Astrocyte (in vitro differentiated cells and primary cell): ENCODE measurements at regions not wholly inside any gene's neighbourhood (a gene's known extent, or its start where the extent isn't known, plus 50 kb on each side); places are given as distances from the start of the nearest gene placed in this dataset.

Experiments
- DNase-seq: peaks from one replicate; pipeline ENCODE4 v3.0.0-alpha.2; 2010; ENCODE audit warnings: low read depth
- FAIRE-seq: peaks from 2 replicates; lab custom pipeline; 2011; peaks lifted over from hg19 to GRCh38; lab: Jason Lieb, UNC
- H2AFZ ChIP-seq: 2 replicates; pipeline ENCODE4 v1.6.0; 2012; ENCODE audit warnings: low read depth, low read length, inconsistent platforms
- H3K27ac ChIP-seq: 2 replicates; pipeline ENCODE4 v1.5.1; 2011; ENCODE audit warnings: low read depth, low read length, inconsistent platforms
- H3K27me3 ChIP-seq: 2 replicates; pipeline ENCODE4 v1.6.0; 2011; ENCODE audit warnings: low read length, inconsistent platforms; ENCODE audit not compliant: insufficient read depth
- H3K36me3 ChIP-seq: 2 replicates; pipeline ENCODE4 v1.5.1; 2011; ENCODE audit warnings: low read length, inconsistent platforms; ENCODE audit not compliant: insufficient read depth
- H3K4me1 ChIP-seq: 2 replicates; pipeline ENCODE4 v1.5.1; 2011; ENCODE audit warnings: low read length, inconsistent platforms; ENCODE audit not compliant: insufficient read depth
- H3K4me2 ChIP-seq: 2 replicates; pipeline ENCODE4 v1.6.0; 2012; ENCODE audit warnings: low read length, inconsistent platforms
- H3K4me3 ChIP-seq: 2 replicates; pipeline ENCODE4 v1.5.1; 2011; ENCODE audit warnings: low read depth, mild to moderate bottlenecking, low read length, inconsistent platforms; ENCODE audit not compliant: insufficient read depth
- H3K79me2 ChIP-seq: 2 replicates; pipeline ENCODE4 v1.6.0; 2012; ENCODE audit warnings: mild to moderate bottlenecking, low read length, inconsistent platforms; ENCODE audit not compliant: insufficient read depth
- H3K9ac ChIP-seq: 2 replicates; pipeline ENCODE4 v1.6.0; 2012; ENCODE audit warnings: mild to moderate bottlenecking, low read length, inconsistent platforms
- H3K9me3 ChIP-seq: 2 replicates; pipeline ENCODE4 v1.5.1; 2012; ENCODE audit warnings: low read depth, mild to moderate bottlenecking, low read length, inconsistent platforms; ENCODE audit not compliant: insufficient read depth
- H4K20me1 ChIP-seq: 2 replicates; pipeline ENCODE4 v1.6.0; 2012; ENCODE audit warnings: low read length, inconsistent platforms; ENCODE audit not compliant: insufficient read depth
- H3K27ac Mint-ChIP-seq: one replicate; pipeline ENCODE4 v1.8.0; 2021; ENCODE audit warnings: mild to moderate bottlenecking, mixed read lengths; ENCODE audit not compliant: unreplicated experiment
- H3K27me3 Mint-ChIP-seq: one replicate; pipeline ENCODE4 v1.8.0; 2021; ENCODE audit warnings: low read depth, mixed read lengths; ENCODE audit not compliant: unreplicated experiment
- H3K36me3 Mint-ChIP-seq: one replicate; pipeline ENCODE4 v1.8.0; 2021; ENCODE audit warnings: low read depth, mixed read lengths; ENCODE audit not compliant: unreplicated experiment
- H3K4me1 Mint-ChIP-seq: one replicate; pipeline ENCODE4 v1.8.0; 2021; ENCODE audit warnings: low read depth, mixed read lengths; ENCODE audit not compliant: unreplicated experiment
- H3K4me3 Mint-ChIP-seq: one replicate; pipeline ENCODE4 v1.8.0; 2021; ENCODE audit warnings: mild to moderate bottlenecking, moderate library complexity, mixed read lengths; ENCODE audit not compliant: unreplicated experiment
- H3K9me3 Mint-ChIP-seq: one replicate; pipeline ENCODE4 v1.8.0; 2021; ENCODE audit warnings: mild to moderate bottlenecking, mixed read lengths; ENCODE audit not compliant: unreplicated experiment
- EZH2 ChIP-seq: IDR thresholded peaks from 2 replicates; pipeline ENCODE4 v1.6.1; 2012; ENCODE audit warnings: mild to moderate bottlenecking, low read length, inconsistent platforms; ENCODE audit not compliant: insufficient read depth
- TF ChIP-seq, protein P1 (sequence below): IDR thresholded peaks from 2 replicates; pipeline ENCODE4 v1.5.1; 2011; ENCODE audit warnings: low read depth, mild to moderate bottlenecking, inconsistent platforms, low read length, moderate library complexity; ENCODE audit not compliant: insufficient read depth

DNA sequence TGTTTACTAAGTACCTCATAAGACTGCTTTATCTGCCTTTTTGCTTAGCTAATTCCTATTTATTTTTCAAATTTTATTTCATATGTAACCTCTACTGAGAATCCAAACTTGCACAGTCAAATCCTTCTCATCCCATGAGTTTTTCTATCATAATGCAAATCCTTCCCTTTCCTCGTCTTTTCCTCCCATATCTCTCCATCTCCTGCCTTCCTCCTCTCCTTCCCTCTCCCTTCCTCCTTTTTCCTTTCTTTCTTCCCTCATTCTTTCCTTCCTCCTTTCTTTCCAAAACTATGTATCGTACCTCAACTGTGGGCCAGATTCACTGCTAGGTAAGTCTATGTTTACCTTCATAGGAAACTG, 201.4 kb upstream of the TMTC4 start:
- H4K20me1 ChIP-seq: no peaks in the 10 kb centered on the region
- peak overlapping the region; percentile 65 for H3K4me2 ChIP-seq
- no peak for DNase-seq
- H3K4me3 ChIP-seq: no peak overlapping the region
- no peaks in the 10 kb centered on the region for H3K27me3 ChIP-seq
- no peak for FAIRE-seq
- Mint-ChIP-seq H3K9me3 (peaks cover 12% of the 10 kb centered on the region), H3K27me3 (no peaks in the 10 kb centered on the region), H3K36me3 (no peaks in the 10 kb centered on the region), H3K27ac (peak overlapping the region; percentile 73), H3K4me3 (no peak overlapping the region), H3K4me1 (peaks cover 18% of the 10 kb centered on the region)
- no peaks in the 10 kb centered on the region for H3K36me3 ChIP-seq
- H3K9ac ChIP-seq: peak overlapping the region; percentile 53
- no peak for TF ChIP-seq EZH2
- TF ChIP-seq, protein P1, sequence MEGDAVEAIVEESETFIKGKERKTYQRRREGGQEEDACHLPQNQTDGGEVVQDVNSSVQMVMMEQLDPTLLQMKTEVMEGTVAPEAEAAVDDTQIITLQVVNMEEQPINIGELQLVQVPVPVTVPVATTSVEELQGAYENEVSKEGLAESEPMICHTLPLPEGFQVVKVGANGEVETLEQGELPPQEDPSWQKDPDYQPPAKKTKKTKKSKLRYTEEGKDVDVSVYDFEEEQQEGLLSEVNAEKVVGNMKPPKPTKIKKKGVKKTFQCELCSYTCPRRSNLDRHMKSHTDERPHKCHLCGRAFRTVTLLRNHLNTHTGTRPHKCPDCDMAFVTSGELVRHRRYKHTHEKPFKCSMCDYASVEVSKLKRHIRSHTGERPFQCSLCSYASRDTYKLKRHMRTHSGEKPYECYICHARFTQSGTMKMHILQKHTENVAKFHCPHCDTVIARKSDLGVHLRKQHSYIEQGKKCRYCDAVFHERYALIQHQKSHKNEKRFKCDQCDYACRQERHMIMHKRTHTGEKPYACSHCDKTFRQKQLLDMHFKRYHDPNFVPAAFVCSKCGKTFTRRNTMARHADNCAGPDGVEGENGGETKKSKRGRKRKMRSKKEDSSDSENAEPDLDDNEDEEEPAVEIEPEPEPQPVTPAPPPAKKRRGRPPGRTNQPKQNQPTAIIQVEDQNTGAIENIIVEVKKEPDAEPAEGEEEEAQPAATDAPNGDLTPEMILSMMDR: no peak
- H3K79me2 ChIP-seq: no peaks in the 10 kb centered on the region
- H3K4me1 ChIP-seq: peaks cover 12% of the 10 kb centered on the region
- peak overlapping the region; percentile 80 for H3K27ac ChIP-seq
- H3K9me3 ChIP-seq: peaks cover 6% of the 10 kb centered on the region
- H2AFZ ChIP-seq: peak overlapping the region; percentile 22

DNA sequence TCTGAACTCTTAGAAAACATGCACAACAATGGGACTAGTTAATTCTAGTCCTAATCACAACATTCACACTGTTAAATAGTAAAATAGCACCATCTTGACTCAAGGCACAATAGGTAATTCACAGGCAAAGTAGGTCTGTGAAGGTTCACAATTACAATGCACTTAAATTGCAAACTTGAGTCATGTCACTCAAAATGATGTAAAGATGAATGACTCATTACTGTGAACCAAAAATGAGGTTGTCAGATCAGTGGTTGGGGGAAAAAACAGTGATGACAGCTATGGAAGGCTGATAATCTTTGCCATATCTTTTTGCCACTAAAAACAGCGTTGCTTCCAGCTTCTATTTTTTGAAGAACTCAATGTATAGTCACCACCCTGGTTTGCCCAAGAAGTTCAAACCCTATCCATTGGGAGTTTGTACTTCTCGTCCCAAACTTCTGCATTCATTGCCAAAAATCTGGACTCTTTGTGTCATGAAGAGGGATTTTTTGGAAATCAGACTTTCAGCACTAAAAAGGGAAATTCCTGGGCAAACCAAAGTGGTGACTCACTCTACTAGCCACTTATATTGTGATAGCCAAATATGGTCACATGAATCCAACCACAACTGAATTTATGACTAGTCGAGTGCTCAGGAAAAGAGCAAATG, 200.9 kb upstream of the TMTC4 start:
- Histone ChIP-seq H3K4me3 (peak overlapping the region; percentile 25), H2AFZ (no peak overlapping the region), H3K36me3 (no peaks in the 10 kb centered on the region), H3K27me3 (no peaks in the 10 kb centered on the region), H3K9me3 (peaks cover 6% of the 10 kb centered on the region), H3K9ac (peak overlapping the region; percentile 23), H3K79me2 (no peaks in the 10 kb centered on the region), H3K4me1 (peaks cover 12% of the 10 kb centered on the region), H4K20me1 (no peaks in the 10 kb centered on the region), H3K4me2 (peak overlapping the region; percentile 65), H3K27ac (peak overlapping the region; percentile 80)
- Mint-ChIP-seq H3K36me3 (no peaks in the 10 kb centered on the region), H3K4me3 (peak overlapping the region; percentile 36), H3K9me3 (peaks cover 12% of the 10 kb centered on the region), H3K4me1 (peaks cover 18% of the 10 kb centered on the region), H3K27me3 (no peaks in the 10 kb centered on the region), H3K27ac (peak overlapping the region; percentile 73)
- DNase-seq: peak; percentile 97
- peak; percentile 98 for FAIRE-seq
- TF ChIP-seq, protein P1: no peak
- no peak for TF ChIP-seq EZH2

DNA sequence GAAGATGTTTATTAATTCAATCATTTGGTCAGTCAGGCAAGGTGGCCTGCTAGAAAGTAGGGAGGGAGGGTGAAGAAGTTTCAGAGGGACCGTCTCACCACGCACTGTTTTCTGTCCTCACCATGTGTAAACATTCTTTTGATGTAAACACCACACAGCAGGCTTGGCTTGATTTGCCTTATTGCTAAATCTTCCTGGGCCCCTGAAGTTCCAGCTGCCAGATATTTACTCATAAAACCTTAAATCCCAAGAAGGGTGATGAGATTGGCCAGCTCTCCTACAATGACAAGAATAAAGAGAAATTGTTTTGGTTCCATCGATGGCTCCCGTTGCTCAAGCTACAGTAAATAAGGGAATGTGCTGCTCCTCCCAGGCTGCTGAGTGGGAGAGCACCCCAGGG, 198.2 kb upstream of the TMTC4 start:
- H3K9me3 ChIP-seq: peaks cover 9% of the 10 kb centered on the region
- H3K4me3 ChIP-seq: no peak overlapping the region
- H4K20me1 ChIP-seq: no peaks in the 10 kb centered on the region
- no peaks in the 10 kb centered on the region for H3K27me3 ChIP-seq
- Mint-ChIP-seq H3K9me3 (peaks cover 6% of the 10 kb centered on the region), H3K27me3 (no peaks in the 10 kb centered on the region), H3K27ac (no peak overlapping the region), H3K36me3 (no peaks in the 10 kb centered on the region), H3K4me1 (peaks cover 18% of the 10 kb centered on the region), H3K4me3 (no peak overlapping the region)
- DNase-seq: no peak
- TF ChIP-seq EZH2: no peak
- TF ChIP-seq, protein P1: no peak
- H3K4me2 ChIP-seq: no peak overlapping the region
- H3K27ac ChIP-seq: no peak overlapping the region
- H3K36me3 ChIP-seq: no peaks in the 10 kb centered on the region
- H3K79me2 ChIP-seq: no peaks in the 10 kb centered on the region
- no peak overlapping the region for H2AFZ ChIP-seq
- H3K9ac ChIP-seq: no peak overlapping the region
- no peak for FAIRE-seq
- H3K4me1 ChIP-seq: peaks cover 12% of the 10 kb centered on the region
